HG03354 (cell line): ENCODE measurements at regions not wholly inside any gene's neighbourhood (a gene's known extent, or its start where the extent isn't known, plus 50 kb on each side); places are given as distances from the start of the nearest gene placed in this dataset.
"Not testable (repeated sequence)": the region's sequence is repeated elsewhere in the genome, so short reads cannot be mapped to it uniquely, and the experiment has no call there.

Experiments
- ATAC-seq: cut with Tn5 transposase; IDR thresholded peaks from one replicate; pipeline ENCODE4 v1.9.1; 2021; ENCODE audit warnings: mild to moderate bottlenecking; ENCODE audit not compliant: unreplicated experiment, poor library complexity, severe bottlenecking

- ATAC-seq, result no peak
These were observed 1938.5 kb upstream of the DEFB115 start for GRCh38 chr20:29318871-29319461.

GRCh38 chr20:29319725-29320124 is 1937.7 kb upstream of the DEFB115 start:
- no peak for ATAC-seq

- not testable (repeated sequence) for ATAC-seq
These were observed 1937.1 kb upstream of the DEFB115 start for GRCh38 chr20:29320216-29320949.

- not testable (repeated sequence) for ATAC-seq
These were observed 1933.6 kb upstream of the DEFB115 start for GRCh38 chr20:29323631-29324515.

- not testable (repeated sequence) for ATAC-seq
These were observed 1932.8 kb upstream of the DEFB115 start for GRCh38 chr20:29324516-29325303.

- ATAC-seq, result no peak
These were observed 1932.2 kb upstream of the DEFB115 start for GRCh38 chr20:29325304-29325640.

- ATAC-seq, result not testable (repeated sequence)
These were observed 1931.7 kb upstream of the DEFB115 start for GRCh38 chr20:29325781-29326180.

GRCh38 chr20:29326376-29327070 is 1930.9 kb upstream of the DEFB115 start:
- ATAC-seq, result no peak

- ATAC-seq, result not testable (repeated sequence)
These were observed 1929.7 kb upstream of the DEFB115 start for GRCh38 chr20:29327600-29328420.

GRCh38 chr20:29330429-29331115 is 1926.9 kb upstream of the DEFB115 start:
- ATAC-seq, result not testable (repeated sequence)

- no peak for ATAC-seq
These were observed 1907.6 kb upstream of the DEFB115 start for GRCh38 chr20:29349836-29350235.

GRCh38 chr20:29375937-29376336 is 1881.5 kb upstream of the DEFB115 start:
- not testable (repeated sequence) for ATAC-seq

GRCh38 chr20:29392853-29393252 is 1864.6 kb upstream of the DEFB115 start:
- not testable (repeated sequence) for ATAC-seq

GRCh38 chr20:29408034-29408695 is 1849.3 kb upstream of the DEFB115 start:
- no peak for ATAC-seq

- not testable (repeated sequence) for ATAC-seq
These were observed 1848.8 kb upstream of the DEFB115 start for GRCh38 chr20:29408707-29409106.

- ATAC-seq, result not testable (repeated sequence)
These were observed 1848.2 kb upstream of the DEFB115 start for GRCh38 chr20:29409160-29409689.
